PC-3 (cell line): ENCODE measurements at regions not wholly inside any gene's neighbourhood (a gene's known extent, or its start where the extent isn't known, plus 50 kb on each side); places are given as distances from the start of the nearest gene placed in this dataset.

Experiments used
- ATAC-seq: fragments of 200-7000 bp; cut with Tn5 transposase; 2 replicates; pipeline ENCODE4 v1.9.1; 2020; ENCODE audit warnings: mild to moderate bottlenecking, moderate library complexity
- BruUV-seq: library from RNA; stranded (reverse); fragments of 400-500 nt; replicated peaks from 2 replicates; lab custom pipeline; 2021; lab: Mats Ljungman, UMichigan
- CTCF ChIA-PET: fragments of 300-600 bp; sonication (Branson Sonifier 250); formaldehyde crosslinking; loops from one replicate; lab custom pipeline; 2022; ENCODE audit warnings: antibody characterized with exemption; lab: Charles Lee
- POLR2A ChIA-PET: fragments of 300-600 bp; sonication (Branson Sonifier 250); formaldehyde crosslinking; loops from one replicate; lab custom pipeline; 2022; ENCODE audit warnings: antibody characterized with exemption; ENCODE audit not compliant: unreplicated experiment; lab: Charles Lee
- DNase-seq: peaks from one replicate; pipeline ENCODE4 v3.0.0-alpha.2; 2015
- H2AFZ ChIP-seq: fragments of 300-600 bp; sonication (generic); 2 replicates; pipeline ENCODE4 v1.6.0; 2016; ENCODE audit warnings: antibody characterized with exemption, low read length
- H3F3A ChIP-seq: fragments of 300-600 bp; sonication (generic); one replicate; pipeline ENCODE4 v1.6.0; 2017; ENCODE audit warnings: antibody characterized with exemption, low read length, control low read depth, mild to moderate bottlenecking; ENCODE audit not compliant: unreplicated experiment
- H3K27ac ChIP-seq: fragments of 300-600 bp; sonication (generic); 2 replicates; pipeline ENCODE4 v1.5.1; 2016; ENCODE audit warnings: mild to moderate bottlenecking, low read length
- H3K27me3 ChIP-seq: fragments of 300-600 bp; sonication (generic); 2 replicates; pipeline ENCODE4 v1.6.1; 2016; ENCODE audit warnings: low read length, mixed read lengths
- H3K36me3 ChIP-seq: fragments of 300-600 bp; sonication (generic); 2 replicates; pipeline ENCODE4 v1.6.1; 2016; ENCODE audit warnings: low read depth, mixed run types, low read length, mixed read lengths
- H3K4me1 ChIP-seq: fragments of 300-600 bp; sonication (generic); 2 replicates; pipeline ENCODE4 v1.5.1; 2016; ENCODE audit warnings: low read length; ENCODE audit not compliant: insufficient read depth
- H3K4me2 ChIP-seq: fragments of 300-600 bp; sonication (generic); 2 replicates; pipeline ENCODE4 v1.6.0; 2016; ENCODE audit warnings: low read length
- H3K4me3 ChIP-seq: fragments of 300-600 bp; sonication (generic); 2 replicates; pipeline ENCODE4 v1.5.1; 2016; ENCODE audit warnings: mild to moderate bottlenecking, low read length, mixed read lengths
- H3K79me2 ChIP-seq: fragments of 300-600 bp; sonication (generic); 2 replicates; pipeline ENCODE4 v1.6.1; 2017; ENCODE audit warnings: low read length, mixed read lengths
- H3K9ac ChIP-seq: fragments of 300-600 bp; sonication (generic); 2 replicates; pipeline ENCODE4 v1.6.0; 2016; ENCODE audit warnings: mild to moderate bottlenecking, low read length
- H3K9me2 ChIP-seq: fragments of 300-600 bp; sonication (generic); replicated peaks from 2 replicates; pipeline ENCODE4 v1.6.1; 2016; ENCODE audit warnings: mixed run types, low read length, mixed read lengths
- H3K9me3 ChIP-seq: fragments of 300-600 bp; sonication (generic); 2 replicates; pipeline ENCODE4 v1.6.1; 2016; ENCODE audit warnings: low read length, mixed read lengths
- H4K20me1 ChIP-seq: fragments of 300-600 bp; sonication (generic); 2 replicates; pipeline ENCODE4 v1.6.1; 2016; ENCODE audit warnings: low read length, mixed read lengths
- EZH2 ChIP-seq: fragments of 300-600 bp; sonication (generic); IDR thresholded peaks from one replicate; pipeline ENCODE4 v1.6.1; 2017; ENCODE audit warnings: antibody characterized with exemption, mild to moderate bottlenecking, low read length; ENCODE audit not compliant: unreplicated experiment
- EZH2phosphoT487 ChIP-seq: fragments of 300-600 bp; sonication (generic); IDR thresholded peaks from 2 replicates; pipeline ENCODE4 v1.6.1; 2018; ENCODE audit warnings: mild to moderate bottlenecking, antibody characterized with exemption, low read length, borderline replicate concordance
- intact Hi-C: fragments of 100-400 bp; cut with micrococcal nuclease; formaldehyde crosslinking; loops from 2 replicates; pipeline ENCODE4 v1.9.0; 2023
- TF ChIP-seq, protein P1 (sequence below): fragments of 300-600 bp; sonication (generic); conservative IDR thresholded peaks from 2 replicates; pipeline ENCODE4 v1.5.1; 2017; ENCODE audit warnings: antibody characterized with exemption, low read depth, mild to moderate bottlenecking, low read length

- no peaks in the 10 kb centered on the region for H3K79me2 ChIP-seq
- H4K20me1 ChIP-seq: no peaks in the 10 kb centered on the region
- ChIA-PET CTCF (no interaction called here), POLR2A (no interaction called here)
- H3K9me2 ChIP-seq: 0 out of 2 replicates have a peak, but pooled peaks cover 3% of the 10 kb centered on the region
- BruUV-seq: no TSS peak
- no peak for ATAC-seq
- H3K4me3 ChIP-seq: no peak overlapping the region
- H3K36me3 ChIP-seq: no peaks in the 10 kb centered on the region
- intact Hi-C loops: no loop called here
- H3K9me3 ChIP-seq: no peaks in the 10 kb centered on the region
- TF ChIP-seq, protein P1, sequence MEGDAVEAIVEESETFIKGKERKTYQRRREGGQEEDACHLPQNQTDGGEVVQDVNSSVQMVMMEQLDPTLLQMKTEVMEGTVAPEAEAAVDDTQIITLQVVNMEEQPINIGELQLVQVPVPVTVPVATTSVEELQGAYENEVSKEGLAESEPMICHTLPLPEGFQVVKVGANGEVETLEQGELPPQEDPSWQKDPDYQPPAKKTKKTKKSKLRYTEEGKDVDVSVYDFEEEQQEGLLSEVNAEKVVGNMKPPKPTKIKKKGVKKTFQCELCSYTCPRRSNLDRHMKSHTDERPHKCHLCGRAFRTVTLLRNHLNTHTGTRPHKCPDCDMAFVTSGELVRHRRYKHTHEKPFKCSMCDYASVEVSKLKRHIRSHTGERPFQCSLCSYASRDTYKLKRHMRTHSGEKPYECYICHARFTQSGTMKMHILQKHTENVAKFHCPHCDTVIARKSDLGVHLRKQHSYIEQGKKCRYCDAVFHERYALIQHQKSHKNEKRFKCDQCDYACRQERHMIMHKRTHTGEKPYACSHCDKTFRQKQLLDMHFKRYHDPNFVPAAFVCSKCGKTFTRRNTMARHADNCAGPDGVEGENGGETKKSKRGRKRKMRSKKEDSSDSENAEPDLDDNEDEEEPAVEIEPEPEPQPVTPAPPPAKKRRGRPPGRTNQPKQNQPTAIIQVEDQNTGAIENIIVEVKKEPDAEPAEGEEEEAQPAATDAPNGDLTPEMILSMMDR: no peak
- TF ChIP-seq EZH2phosphoT487 (no peak), EZH2 (no peak)
- no peaks in the 10 kb centered on the region for H3K27me3 ChIP-seq
- H3K27ac ChIP-seq: no peak overlapping the region
- no peak overlapping the region for H3K9ac ChIP-seq
- no peaks in the 10 kb centered on the region for H3K4me1 ChIP-seq
- H3K4me2 ChIP-seq: no peak overlapping the region
- no peak for DNase-seq
- H2AFZ ChIP-seq: no peak overlapping the region
- H3F3A ChIP-seq: no peaks in the 10 kb centered on the region
Observed at GRCh38 chr3:72476139-72476483, 372.1 kb downstream of the SHQ1 start.

GRCh38 chr3:72475258-72476138, 372.7 kb downstream of the SHQ1 start:
- CTCF ChIA-PET: no interaction called here
- no peaks in the 10 kb centered on the region for H3K79me2 ChIP-seq
- H3K4me3 ChIP-seq: no peak overlapping the region
- H3K4me1 ChIP-seq: no peaks in the 10 kb centered on the region
- DNase-seq: no peak
- POLR2A ChIA-PET: no interaction called here
- no peak overlapping the region for H3K9ac ChIP-seq
- no peaks in the 10 kb centered on the region for H3K27me3 ChIP-seq
- H2AFZ ChIP-seq: no peak overlapping the region
- H3K27ac ChIP-seq: no peak overlapping the region
- H3K9me3 ChIP-seq: no peaks in the 10 kb centered on the region
- no peak overlapping the region for H3K4me2 ChIP-seq
- no peaks in the 10 kb centered on the region for H4K20me1 ChIP-seq
- no peaks in the 10 kb centered on the region for H3K36me3 ChIP-seq
- no peaks in the 10 kb centered on the region for H3F3A ChIP-seq
- ATAC-seq: no peak
- BruUV-seq: no TSS peak
- TF ChIP-seq EZH2phosphoT487 (no peak), EZH2 (no peak)
- TF ChIP-seq, protein P1: no peak
- 0 out of 2 replicates have a peak, but pooled peaks cover 3% of the 10 kb centered on the region for H3K9me2 ChIP-seq
- intact Hi-C loops: no loop called here

GRCh38 chr3:72474775-72475174, 373.5 kb downstream of the SHQ1 start:
- CTCF ChIA-PET: no interaction called here
- Histone ChIP-seq H3K27ac (no peak overlapping the region), H3K27me3 (no peaks in the 10 kb centered on the region), H3K9ac (no peak overlapping the region), H3K36me3 (no peaks in the 10 kb centered on the region), H4K20me1 (no peaks in the 10 kb centered on the region), H3K9me3 (no peaks in the 10 kb centered on the region), H3K4me1 (no peaks in the 10 kb centered on the region), H2AFZ (no peak overlapping the region), H3K9me2 (0 out of 2 replicates have a peak, but pooled peaks cover 3% of the 10 kb centered on the region), H3K4me2 (no peak overlapping the region), H3F3A (no peaks in the 10 kb centered on the region), H3K4me3 (no peak overlapping the region), H3K79me2 (no peaks in the 10 kb centered on the region)
- DNase-seq (no peak), ATAC-seq (no peak)
- no TSS peak for BruUV-seq
- POLR2A ChIA-PET: no interaction called here
- TF ChIP-seq EZH2: no peak
- TF ChIP-seq EZH2phosphoT487: no peak
- TF ChIP-seq, protein P1: no peak
- intact Hi-C loops: no loop called here
